GM23338 (cell line): ENCODE measurements at regions not wholly inside any gene's neighbourhood (a gene's known extent, or its start where the extent isn't known, plus 50 kb on each side); places are given as distances from the start of the nearest gene placed in this dataset.

Experiments used
- ATAC-seq: fragments of 200-7000 bp; cut with Tn5 transposase; 3 replicates; pipeline ENCODE4 v1.9.1; 2020
- DNase-seq: peaks from one replicate; pipeline ENCODE4 v3.0.0-alpha.2; 2015; ENCODE audit warnings: low spot score
- H2AFZ ChIP-seq: fragments of 200-600 bp; sonication (generic); 2 replicates; pipeline ENCODE4 v1.8.0; 2016; ENCODE audit warnings: antibody characterized with exemption, mild to moderate bottlenecking, moderate library complexity
- H3F3A ChIP-seq: fragments of 200-600 bp; sonication (generic); replicated peaks from 2 replicates; pipeline ENCODE4 v1.8.0; 2017; ENCODE audit warnings: antibody characterized with exemption, mixed run types, low read depth
- H3K27ac ChIP-seq: fragments of 200-600 bp; sonication (generic); 2 replicates; pipeline ENCODE4 v1.6.1; 2016; ENCODE audit warnings: low read depth
- H3K27me3 ChIP-seq: fragments of 200-600 bp; sonication (generic); 2 replicates; pipeline ENCODE4 v1.8.0; 2016; ENCODE audit warnings: mild to moderate bottlenecking, mixed run types, moderate library complexity; ENCODE audit not compliant: insufficient read depth
- H3K36me3 ChIP-seq: fragments of 200-600 bp; sonication (generic); 2 replicates; pipeline ENCODE4 v1.8.0; 2016; ENCODE audit warnings: mild to moderate bottlenecking; ENCODE audit not compliant: insufficient read depth
- H3K4me1 ChIP-seq: fragments of 200-600 bp; sonication (generic); 2 replicates; pipeline ENCODE4 v1.8.0; 2016; ENCODE audit warnings: mild to moderate bottlenecking, moderate library complexity; ENCODE audit not compliant: insufficient read depth
- H3K4me2 ChIP-seq: fragments of 200-600 bp; sonication (generic); 2 replicates; pipeline ENCODE4 v1.7.1; 2017; ENCODE audit warnings: mixed run types
- H3K4me3 ChIP-seq: fragments of 200-600 bp; sonication (generic); 2 replicates; pipeline ENCODE4 v1.6.1; 2016; ENCODE audit warnings: mixed run types
- H3K79me2 ChIP-seq: fragments of 200-600 bp; sonication (generic); replicated peaks from 2 replicates; pipeline ENCODE4 v1.8.0; 2017; ENCODE audit warnings: mild to moderate bottlenecking; ENCODE audit not compliant: insufficient read depth
- H3K9me2 ChIP-seq: fragments of 200-600 bp; sonication (generic); 2 replicates; pipeline ENCODE4 v1.8.0; 2017; ENCODE audit not compliant: insufficient read depth
- H4K20me1 ChIP-seq: fragments of 200-600 bp; sonication (generic); replicated peaks from 2 replicates; pipeline ENCODE4 v1.8.0; 2017; ENCODE audit warnings: mild to moderate bottlenecking; ENCODE audit not compliant: insufficient read depth
- H3K27ac Mint-ChIP-seq: 2 replicates; pipeline ENCODE4 v1.8.0; 2020; ENCODE audit warnings: inconsistent platforms, mild to moderate bottlenecking, moderate library complexity, mixed read lengths
- H3K27me3 Mint-ChIP-seq: 3 replicates; pipeline ENCODE4 v1.8.0; 2022; ENCODE audit warnings: low read depth, mild to moderate bottlenecking, moderate library complexity, mixed read lengths, inconsistent platforms; ENCODE audit not compliant: insufficient read depth, poor library complexity
- H3K36me3 Mint-ChIP-seq: 3 replicates; pipeline ENCODE4 v1.8.0; 2021; ENCODE audit warnings: low read depth, mild to moderate bottlenecking, inconsistent platforms, moderate library complexity, mixed read lengths
- H3K4me1 Mint-ChIP-seq: 3 replicates; pipeline ENCODE4 v1.8.0; 2020; ENCODE audit warnings: mild to moderate bottlenecking, inconsistent platforms, mixed read lengths
- H3K4me3 Mint-ChIP-seq: 3 replicates; pipeline ENCODE4 v1.8.0; 2021; ENCODE audit warnings: moderate library complexity, mild to moderate bottlenecking, inconsistent platforms, mixed read lengths
- H3K9me3 Mint-ChIP-seq: 3 replicates; pipeline ENCODE4 v1.8.0; 2020; ENCODE audit warnings: moderate library complexity, mild to moderate bottlenecking, inconsistent platforms, mixed read lengths
- CREB1 ChIP-seq: fragments of 250-450 bp; sonication (Bioruptor Pico); IDR thresholded peaks from 2 replicates; pipeline ENCODE4 v1.5.0; 2020; ENCODE audit warnings: low read depth, mild to moderate bottlenecking, moderate library complexity
- CTCF ChIP-seq, 2 experiments: fragments of 200-600 bp in 1 of 2; sonication (generic) in 1 of 2; conservative IDR thresholded peaks; 2 replicates each; pipeline versions ENCODE4 v1.5.1 to v1.6.1; 2016 to 2017; ENCODE audit warnings: antibody characterized with exemption in 2 of 2, low read depth in 2 of 2, mild to moderate bottlenecking in 2 of 2, moderate library complexity in 1 of 2
- ETS1 ChIP-seq: IDR thresholded peaks from 2 replicates; pipeline ENCODE4 v1.6.1; 2016; ENCODE audit warnings: antibody characterized with exemption
- EZH2 ChIP-seq: fragments of 200-600 bp; sonication (generic); IDR thresholded peaks from one replicate; pipeline ENCODE4 v1.8.0; 2017; ENCODE audit warnings: antibody characterized with exemption, mild to moderate bottlenecking, low read depth; ENCODE audit not compliant: unreplicated experiment
- EZH2phosphoT487 ChIP-seq: fragments of 200-600 bp; sonication (generic); IDR thresholded peaks from one replicate; pipeline ENCODE4 v1.8.1; 2018; ENCODE audit warnings: antibody characterized with exemption; ENCODE audit not compliant: unreplicated experiment
- JUNB ChIP-seq: IDR thresholded peaks from one replicate; pipeline ENCODE4 v1.6.1; 2016; ENCODE audit warnings: antibody characterized with exemption; ENCODE audit not compliant: unreplicated experiment
- NANOG ChIP-seq: IDR thresholded peaks from 2 replicates; pipeline ENCODE4 v1.6.1; 2016; ENCODE audit warnings: antibody characterized with exemption, borderline replicate concordance
- POLR2AphosphoS5 ChIP-seq: IDR thresholded peaks from 2 replicates; pipeline ENCODE4 v1.6.1; 2016; ENCODE audit warnings: antibody characterized with exemption, low read depth
- REST ChIP-seq: IDR thresholded peaks from one replicate; pipeline ENCODE4 v1.6.1; 2018; ENCODE audit warnings: antibody characterized with exemption; ENCODE audit not compliant: unreplicated experiment
- STAT1 ChIP-seq: IDR thresholded peaks from one replicate; pipeline ENCODE4 v1.6.1; 2016; ENCODE audit warnings: antibody characterized with exemption; ENCODE audit not compliant: unreplicated experiment
- ZNF114 ChIP-seq: fragments of 250-450 bp; sonication (Bioruptor Pico); IDR thresholded peaks from 2 replicates; pipeline ENCODE4 v1.5.0; 2020; ENCODE audit warnings: mild to moderate bottlenecking, moderate library complexity
- ZNF331 ChIP-seq: fragments of 250-450 bp; sonication (Bioruptor Pico); IDR thresholded peaks from 2 replicates; pipeline ENCODE4 v1.5.0; 2020; ENCODE audit warnings: low read depth, mild to moderate bottlenecking, moderate library complexity
- ZNF462 ChIP-seq: fragments of 250-450 bp; sonication (Bioruptor Pico); IDR thresholded peaks from 2 replicates; pipeline ENCODE4 v1.5.0; 2020; ENCODE audit warnings: mild to moderate bottlenecking, moderate library complexity

GRCh38 chr4:154958621-154959358 lies 177.7 kb downstream of the RBM46 start:
- DNase-seq = no peak
- Mint-ChIP-seq H3K36me3 (peaks cover under 1% of the 10 kb centered on the region; the same call in 2 of the 3 replicates), H3K27ac (no peak overlapping the region), H3K27me3 (no peaks in the 10 kb centered on the region), H3K9me3 (peaks cover 18% of the 10 kb centered on the region), H3K4me3 (no peak overlapping the region), H3K4me1 (no peaks in the 10 kb centered on the region)
- no peaks in the 10 kb centered on the region for H3K4me1 ChIP-seq
- H3F3A ChIP-seq = no peaks in the 10 kb centered on the region
- no peak overlapping the region for H3K4me2 ChIP-seq
- H3K36me3 ChIP-seq = no peaks in the 10 kb centered on the region
- H3K9me2 ChIP-seq = no peaks in the 10 kb centered on the region
- H2AFZ ChIP-seq = no peak overlapping the region
- no peaks in the 10 kb centered on the region for H3K79me2 ChIP-seq
- H3K4me3 ChIP-seq = no peak overlapping the region
- TF ChIP-seq EZH2 = no peak
- no peak for TF ChIP-seq CREB1 (CRISPR knock-in tag)
- TF ChIP-seq REST = no peak
- TF ChIP-seq JUNB = no peak
- no peak for TF ChIP-seq STAT1
- no peak for TF ChIP-seq ZNF114 (CRISPR knock-in tag)
- no peak for TF ChIP-seq EZH2phosphoT487
- TF ChIP-seq CTCF (conservative IDR thresholded peaks at IDR 0.05; ENCODE audit: low read depth in 2 of 2) = no peak
- no peak for TF ChIP-seq NANOG
- no peak for TF ChIP-seq POLR2AphosphoS5
- no peak for TF ChIP-seq ZNF331 (CRISPR knock-in tag)
- no peak for TF ChIP-seq ETS1
- no peak for TF ChIP-seq ZNF462 (CRISPR knock-in tag)
- ATAC-seq = no peak
- no peaks in the 10 kb centered on the region for H3K27me3 ChIP-seq
- H4K20me1 ChIP-seq = no peaks in the 10 kb centered on the region
- no peak overlapping the region for H3K27ac ChIP-seq
